GM12872 (cell line): ENCODE measurements at regions not wholly inside any gene's neighbourhood (a gene's known extent, or its start where the extent isn't known, plus 50 kb on each side); places are given as distances from the start of the nearest gene placed in this dataset.

Experiments used
- CTCF ChIP-seq: IDR thresholded peaks from 3 replicates; pipeline ENCODE4 v1.5.1; 2011; ENCODE audit warnings: low read depth, mild to moderate bottlenecking, low read length, moderate library complexity; ENCODE audit not compliant: insufficient read depth

GRCh38 chr6:169881976-169882375, 130.6 kb downstream of the ERMARD start:
- TF ChIP-seq CTCF = no peak

DNA sequence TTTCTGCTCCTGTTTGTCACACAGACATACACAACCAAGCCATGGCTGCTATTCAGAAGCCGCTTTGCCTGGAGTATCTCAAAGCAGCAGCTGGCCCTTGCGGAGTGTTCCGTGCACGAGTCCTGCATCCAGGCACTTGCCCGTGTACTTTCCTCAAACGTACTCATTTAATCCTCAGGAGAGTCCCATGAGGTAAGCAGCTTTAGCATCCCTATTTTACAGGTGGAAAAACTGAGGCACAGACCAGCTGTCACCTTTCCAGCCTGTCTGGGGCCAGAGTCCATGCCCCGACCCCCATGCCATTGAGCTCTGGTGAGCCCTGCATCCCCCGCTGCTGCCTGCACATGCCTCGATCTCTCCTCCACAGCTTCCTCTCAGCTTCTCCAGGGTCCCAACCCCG, 130.0 kb downstream of the ERMARD start:
- no peak for TF ChIP-seq CTCF

DNA sequence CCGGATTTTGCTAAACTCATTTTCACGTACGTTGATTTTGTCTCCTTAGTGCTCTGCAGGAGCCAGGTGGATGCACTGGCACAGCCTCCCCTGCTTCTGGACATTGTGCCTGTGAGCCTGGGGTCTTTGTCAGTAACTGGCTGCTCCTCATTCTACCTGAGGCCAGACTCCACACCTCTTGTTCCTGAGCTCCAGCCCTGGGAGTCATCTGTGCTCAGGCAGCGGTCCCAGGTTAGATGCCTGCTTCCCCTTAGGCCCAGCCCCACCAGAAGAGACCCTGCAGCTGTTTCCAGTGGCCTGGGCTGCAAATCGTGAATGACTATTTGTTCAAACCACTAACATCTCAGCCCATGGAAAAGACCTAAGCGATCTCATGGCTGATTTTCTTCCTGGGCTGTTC, 129.1 kb downstream of the ERMARD start:
- TF ChIP-seq CTCF = no peak

GRCh38 chr6:169869301-169869700, 117.9 kb downstream of the ERMARD start:
- TF ChIP-seq CTCF = no peak

- TF ChIP-seq CTCF = no peak
Measured at GRCh38 chr6:169868458-169868857, 117.0 kb downstream of the ERMARD start.

DNA sequence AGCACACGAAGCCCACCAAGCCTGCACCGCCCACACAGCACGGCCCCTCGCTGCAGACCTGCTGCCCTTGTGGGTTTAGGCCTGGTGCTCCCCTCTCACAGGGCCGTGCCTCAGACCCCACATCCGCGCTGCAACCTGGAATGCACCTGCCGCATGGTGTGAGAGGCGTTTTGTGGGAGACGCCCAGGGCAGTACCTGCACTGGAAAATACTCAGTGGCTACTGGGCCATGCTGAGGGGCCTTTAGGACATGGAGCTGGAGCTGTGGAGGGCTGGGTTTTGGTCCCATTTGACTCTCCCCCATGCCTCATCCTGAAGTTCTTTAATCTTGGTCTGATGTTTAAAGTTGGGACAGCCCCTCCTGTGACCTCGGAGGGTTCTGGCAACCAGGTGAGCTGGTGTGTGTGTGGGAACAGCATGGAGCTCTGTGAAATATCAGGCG, 116.3 kb downstream of the ERMARD start:
- no peak for TF ChIP-seq CTCF

- TF ChIP-seq CTCF = no peak
Measured at GRCh38 chr6:169866668-169867521, 115.5 kb downstream of the ERMARD start.
